Glutamatergic neuron (in vitro differentiated cells): ENCODE measurements at regions not wholly inside any gene's neighbourhood (a gene's known extent, or its start where the extent isn't known, plus 50 kb on each side); places are given as distances from the start of the nearest gene placed in this dataset.

Source experiments
- DNase-seq: peaks from one replicate; pipeline ENCODE4 v3.0.0; 2022
- H3K27ac Mint-ChIP-seq: one replicate; pipeline ENCODE4 v1.8.0; 2020; ENCODE audit warnings: mild to moderate bottlenecking, mixed read lengths, inconsistent platforms; ENCODE audit not compliant: unreplicated experiment
- H3K27me3 Mint-ChIP-seq: one replicate; pipeline ENCODE4 v1.8.0; 2020; ENCODE audit warnings: mild to moderate bottlenecking, moderate library complexity, mixed read lengths, inconsistent platforms; ENCODE audit not compliant: unreplicated experiment
- H3K36me3 Mint-ChIP-seq: one replicate; pipeline ENCODE4 v1.8.0; 2020; ENCODE audit warnings: mild to moderate bottlenecking, mixed read lengths, inconsistent platforms; ENCODE audit not compliant: unreplicated experiment
- H3K4me1 Mint-ChIP-seq: one replicate; pipeline ENCODE4 v1.8.0; 2020; ENCODE audit warnings: mild to moderate bottlenecking, low read depth, mixed read lengths, inconsistent platforms; ENCODE audit not compliant: unreplicated experiment
- H3K4me3 Mint-ChIP-seq: one replicate; pipeline ENCODE4 v1.8.0; 2020; ENCODE audit warnings: mild to moderate bottlenecking, mixed read lengths, inconsistent platforms; ENCODE audit not compliant: unreplicated experiment
- H3K9me3 Mint-ChIP-seq: one replicate; pipeline ENCODE4 v1.8.0; 2020; ENCODE audit warnings: mild to moderate bottlenecking, moderate library complexity, mixed read lengths, inconsistent platforms; ENCODE audit not compliant: unreplicated experiment
- TF ChIP-seq, protein P1 (sequence below): fragments of 200-600 bp; sonication (generic); IDR thresholded peaks from one replicate; pipeline ENCODE4 v1.5.0; 2021; ENCODE audit not compliant: partially characterized antibody, unreplicated experiment

DNA sequence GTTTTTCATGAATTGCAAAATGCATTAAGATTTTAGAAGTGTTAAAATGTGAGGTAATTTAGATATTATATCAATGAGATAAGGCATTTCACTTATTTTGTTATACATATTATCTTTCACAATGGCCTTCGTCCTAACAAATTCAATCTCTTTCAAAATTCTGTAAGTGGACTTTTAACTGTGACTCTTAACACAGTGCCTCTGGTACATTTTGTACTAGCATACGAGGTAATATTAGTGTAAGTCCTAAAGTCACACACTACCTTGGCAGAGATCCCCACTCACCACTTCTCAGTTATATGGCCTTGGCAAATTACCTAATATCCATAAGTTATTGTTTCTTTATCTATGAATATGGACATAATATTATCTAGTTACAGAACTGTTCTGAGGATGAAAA, 101.3 kb upstream of the SLITRK6 start:
- no peak overlapping the region for H3K4me3 Mint-ChIP-seq
- H3K9me3 Mint-ChIP-seq = no peaks in the 10 kb centered on the region
- no peak for DNase-seq
- H3K4me1 Mint-ChIP-seq = no peaks in the 10 kb centered on the region
- H3K36me3 Mint-ChIP-seq = no peaks in the 10 kb centered on the region
- TF ChIP-seq, protein P1, sequence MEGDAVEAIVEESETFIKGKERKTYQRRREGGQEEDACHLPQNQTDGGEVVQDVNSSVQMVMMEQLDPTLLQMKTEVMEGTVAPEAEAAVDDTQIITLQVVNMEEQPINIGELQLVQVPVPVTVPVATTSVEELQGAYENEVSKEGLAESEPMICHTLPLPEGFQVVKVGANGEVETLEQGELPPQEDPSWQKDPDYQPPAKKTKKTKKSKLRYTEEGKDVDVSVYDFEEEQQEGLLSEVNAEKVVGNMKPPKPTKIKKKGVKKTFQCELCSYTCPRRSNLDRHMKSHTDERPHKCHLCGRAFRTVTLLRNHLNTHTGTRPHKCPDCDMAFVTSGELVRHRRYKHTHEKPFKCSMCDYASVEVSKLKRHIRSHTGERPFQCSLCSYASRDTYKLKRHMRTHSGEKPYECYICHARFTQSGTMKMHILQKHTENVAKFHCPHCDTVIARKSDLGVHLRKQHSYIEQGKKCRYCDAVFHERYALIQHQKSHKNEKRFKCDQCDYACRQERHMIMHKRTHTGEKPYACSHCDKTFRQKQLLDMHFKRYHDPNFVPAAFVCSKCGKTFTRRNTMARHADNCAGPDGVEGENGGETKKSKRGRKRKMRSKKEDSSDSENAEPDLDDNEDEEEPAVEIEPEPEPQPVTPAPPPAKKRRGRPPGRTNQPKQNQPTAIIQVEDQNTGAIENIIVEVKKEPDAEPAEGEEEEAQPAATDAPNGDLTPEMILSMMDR = no peak
- H3K27me3 Mint-ChIP-seq = no peaks in the 10 kb centered on the region
- H3K27ac Mint-ChIP-seq = no peak overlapping the region

DNA sequence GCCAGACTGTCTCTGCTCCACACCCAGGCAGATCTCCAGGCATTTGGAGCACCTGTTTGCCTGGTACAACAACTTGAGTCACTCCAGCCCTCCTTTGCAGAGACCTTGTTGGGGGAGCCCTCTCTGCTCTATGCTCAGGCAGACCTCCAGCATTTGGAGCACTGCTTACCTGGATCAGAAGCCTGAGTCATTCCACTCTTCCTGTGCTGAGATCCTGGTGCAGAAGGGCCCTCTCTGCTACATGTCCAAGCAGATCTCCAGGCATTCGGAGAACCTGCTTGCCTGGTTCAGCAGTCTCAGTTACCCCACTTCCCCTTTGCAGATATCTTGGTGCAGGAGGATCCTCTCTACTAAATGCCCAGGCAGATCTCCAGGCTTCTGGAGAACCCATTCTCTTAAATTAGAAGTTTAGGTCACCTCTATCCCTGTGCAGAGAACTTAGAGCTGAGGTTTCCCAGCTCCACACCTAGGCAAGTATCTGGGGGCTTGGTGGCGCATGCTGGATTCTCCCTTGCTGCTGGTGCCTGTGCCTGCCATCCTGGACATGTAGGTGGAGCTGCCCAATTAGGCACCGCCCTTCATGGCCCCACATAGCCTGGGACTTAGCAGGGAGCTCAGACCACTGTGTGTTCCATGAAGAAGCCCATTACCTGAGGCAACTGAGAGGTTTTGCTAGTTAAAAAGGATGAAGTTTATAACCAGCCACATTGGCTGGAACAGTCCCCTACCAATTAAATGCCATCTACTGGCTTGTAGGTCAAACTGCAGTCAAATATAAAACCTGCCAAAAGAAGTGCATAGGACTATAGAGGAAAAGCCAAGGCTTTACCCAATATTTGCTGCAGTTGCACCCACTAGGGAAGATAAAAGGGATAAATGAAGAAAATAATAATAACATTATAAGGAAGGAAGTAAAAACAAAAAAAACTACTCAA, 97.6 kb upstream of the SLITRK6 start:
- DNase-seq = no peak
- no peaks in the 10 kb centered on the region for H3K27me3 Mint-ChIP-seq
- H3K4me1 Mint-ChIP-seq = no peaks in the 10 kb centered on the region
- H3K27ac Mint-ChIP-seq = no peak overlapping the region
- no peaks in the 10 kb centered on the region for H3K9me3 Mint-ChIP-seq
- TF ChIP-seq, protein P1 = peak; percentile 40
- no peaks in the 10 kb centered on the region for H3K36me3 Mint-ChIP-seq
- H3K4me3 Mint-ChIP-seq = no peak overlapping the region

DNA sequence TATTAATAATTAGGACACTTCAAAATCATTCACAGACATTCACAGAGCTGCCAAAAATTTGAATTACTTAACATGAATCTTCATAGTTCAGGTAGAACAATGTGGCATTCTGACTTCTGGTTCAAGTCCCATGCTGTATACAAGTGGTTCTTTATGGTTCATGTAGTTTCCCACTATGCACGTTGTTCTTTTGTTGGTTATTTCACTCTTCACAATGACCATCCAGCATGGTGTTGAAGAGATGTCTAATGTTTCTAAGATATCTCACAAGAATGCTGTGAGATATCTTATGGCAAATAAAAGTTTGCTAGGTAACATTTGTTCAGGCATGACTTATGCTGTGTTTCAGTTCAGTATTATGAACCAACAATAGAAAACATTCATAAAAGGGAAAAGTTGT, 88.2 kb upstream of the SLITRK6 start:
- Mint-ChIP-seq H3K36me3 (no peaks in the 10 kb centered on the region), H3K27me3 (no peaks in the 10 kb centered on the region), H3K27ac (no peak overlapping the region), H3K9me3 (no peaks in the 10 kb centered on the region), H3K4me1 (no peaks in the 10 kb centered on the region), H3K4me3 (no peak overlapping the region)
- TF ChIP-seq, protein P1 = no peak
- no peak for DNase-seq

DNA sequence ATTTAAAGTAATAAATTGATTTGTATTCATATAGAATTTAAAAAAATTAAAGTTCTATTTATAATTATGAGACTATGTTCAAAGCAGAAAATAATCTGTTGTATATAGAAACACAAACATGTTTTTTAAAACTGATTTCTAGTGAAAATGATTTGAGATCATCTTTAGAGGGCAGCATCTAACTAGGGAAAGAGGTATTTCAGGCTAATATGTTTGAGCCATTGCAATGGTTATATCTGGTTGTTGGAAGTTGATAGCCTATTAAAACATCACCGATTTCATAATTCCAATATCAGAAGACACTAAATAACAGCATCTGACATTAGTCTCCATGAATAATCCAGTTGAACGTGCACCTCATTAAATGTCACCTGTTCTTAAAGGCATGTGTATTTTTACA, 79.8 kb upstream of the SLITRK6 start:
- Mint-ChIP-seq H3K9me3 (no peaks in the 10 kb centered on the region), H3K36me3 (peaks cover 5% of the 10 kb centered on the region), H3K27ac (no peak overlapping the region), H3K4me1 (no peaks in the 10 kb centered on the region), H3K27me3 (no peaks in the 10 kb centered on the region), H3K4me3 (no peak overlapping the region)
- TF ChIP-seq, protein P1 = no peak
- DNase-seq = no peak

DNA sequence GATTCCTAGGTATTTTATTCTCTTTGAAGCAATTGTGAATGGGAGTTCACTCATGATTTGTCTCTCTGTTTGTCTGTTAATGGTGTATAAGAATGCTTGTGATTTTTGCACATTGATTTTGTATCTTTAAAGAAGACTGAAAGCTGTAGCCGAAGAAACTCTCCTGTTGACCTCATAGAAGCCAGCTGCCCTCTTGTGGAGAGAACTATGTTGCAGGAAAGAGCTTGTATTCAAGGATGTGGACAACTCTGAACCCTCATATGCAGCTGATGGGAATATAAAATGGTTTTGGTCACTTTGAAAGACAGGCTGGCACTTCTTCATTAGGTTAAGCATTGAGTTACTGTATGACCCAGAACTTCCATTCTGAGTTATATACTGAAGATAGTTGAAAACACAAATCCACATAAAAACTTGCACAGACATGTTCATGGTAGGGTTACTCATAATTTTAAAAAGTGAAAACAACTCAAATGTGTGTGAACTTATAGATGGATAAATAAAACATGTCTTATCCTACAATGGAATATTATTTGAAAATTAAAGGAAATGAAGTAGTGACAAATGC, 65.8 kb upstream of the SLITRK6 start:
- no peak for DNase-seq
- TF ChIP-seq, protein P1 = peak; percentile 56

More for the DNA sequence above, 65.8 kb upstream of the SLITRK6 start:
- Mint-ChIP-seq H3K36me3 (no peaks in the 10 kb centered on the region), H3K27me3 (no peaks in the 10 kb centered on the region), H3K9me3 (no peaks in the 10 kb centered on the region), H3K27ac (no peak overlapping the region), H3K4me1 (no peaks in the 10 kb centered on the region), H3K4me3 (no peak overlapping the region)
